ENCODE measurements at regions not wholly inside any gene's neighbourhood (a gene's known extent, or its start where the extent isn't known, plus 50 kb on each side); places are given as distances from the start of the nearest gene placed in this dataset.

DNA sequence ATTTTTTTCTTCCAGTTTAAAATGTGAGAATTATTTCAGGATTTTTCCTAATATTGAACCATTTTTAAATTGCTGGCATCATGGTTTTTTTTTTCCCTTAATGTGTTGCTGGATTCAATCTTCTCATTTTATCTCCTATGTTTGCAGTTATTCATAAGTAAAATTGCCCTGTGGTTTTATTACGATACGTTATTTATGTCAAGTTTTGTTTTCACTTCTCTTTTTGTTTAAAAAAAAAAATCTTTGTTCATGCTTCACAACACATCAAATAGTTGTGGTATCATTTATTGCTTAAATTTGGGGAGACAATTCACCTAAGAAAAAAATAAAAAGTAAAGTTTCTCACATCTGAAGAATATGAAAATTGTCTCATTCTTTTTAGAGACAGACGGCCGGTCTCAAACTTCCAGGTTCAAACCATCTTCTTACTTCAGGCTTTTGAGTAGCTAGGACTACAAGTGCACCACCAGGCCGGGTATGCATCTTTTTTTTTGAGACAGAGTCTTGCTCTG, 239.3 kb upstream of the ID4 start:
- TF ChIP-seq, protein P1, sequence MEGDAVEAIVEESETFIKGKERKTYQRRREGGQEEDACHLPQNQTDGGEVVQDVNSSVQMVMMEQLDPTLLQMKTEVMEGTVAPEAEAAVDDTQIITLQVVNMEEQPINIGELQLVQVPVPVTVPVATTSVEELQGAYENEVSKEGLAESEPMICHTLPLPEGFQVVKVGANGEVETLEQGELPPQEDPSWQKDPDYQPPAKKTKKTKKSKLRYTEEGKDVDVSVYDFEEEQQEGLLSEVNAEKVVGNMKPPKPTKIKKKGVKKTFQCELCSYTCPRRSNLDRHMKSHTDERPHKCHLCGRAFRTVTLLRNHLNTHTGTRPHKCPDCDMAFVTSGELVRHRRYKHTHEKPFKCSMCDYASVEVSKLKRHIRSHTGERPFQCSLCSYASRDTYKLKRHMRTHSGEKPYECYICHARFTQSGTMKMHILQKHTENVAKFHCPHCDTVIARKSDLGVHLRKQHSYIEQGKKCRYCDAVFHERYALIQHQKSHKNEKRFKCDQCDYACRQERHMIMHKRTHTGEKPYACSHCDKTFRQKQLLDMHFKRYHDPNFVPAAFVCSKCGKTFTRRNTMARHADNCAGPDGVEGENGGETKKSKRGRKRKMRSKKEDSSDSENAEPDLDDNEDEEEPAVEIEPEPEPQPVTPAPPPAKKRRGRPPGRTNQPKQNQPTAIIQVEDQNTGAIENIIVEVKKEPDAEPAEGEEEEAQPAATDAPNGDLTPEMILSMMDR (IDR thresholded peaks at IDR 0.05; ENCODE audit: low read depth, low read length, poor library complexity, severe bottlenecking) = no peak
- TF ChIP-seq EZH2phosphoT487 (IDR thresholded peaks at IDR 0.05; ENCODE audit: borderline replicate concordance, low read length) = no peak
